ENCODE measurements at regions not wholly inside any gene's neighbourhood (a gene's known extent, or its start where the extent isn't known, plus 50 kb on each side); places are given as distances from the start of the nearest gene placed in this dataset.

DNA sequence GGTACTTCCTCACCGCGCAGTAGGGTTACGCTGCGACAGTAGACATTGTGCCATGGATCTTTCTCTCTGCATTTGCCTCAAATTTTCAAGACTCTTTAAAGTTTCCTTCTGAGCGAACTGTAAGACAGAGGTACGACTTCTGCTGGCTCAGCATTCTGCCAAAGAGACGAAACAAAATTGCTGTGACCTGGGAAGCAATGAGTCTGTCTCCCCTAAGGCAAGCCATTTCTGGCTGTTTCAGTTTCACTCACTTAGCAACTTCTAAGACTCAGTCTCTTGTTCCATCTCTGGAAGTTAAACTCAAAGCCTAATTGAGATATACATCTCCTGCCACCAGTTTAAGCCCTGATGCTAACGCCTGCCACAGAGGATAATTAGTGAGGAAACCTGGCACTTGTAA lies 510.9 kb upstream of the DAB1 start:
- SMC1A ChIA-PET (ENCODE audit: uncharacterized antibody, unreplicated experiment), result no interaction called here
- FAIRE-seq, result no peak
- no TSS peak for BruUV-seq (replicated peaks)
- H3K4me3 ChIP-seq, result no peak overlapping the region
- H3K4me1 ChIP-seq (ENCODE audit: control insufficient read depth, insufficient read depth, low read length), result no peaks in the 10 kb centered on the region
- RAD21 ChIA-PET (ENCODE audit: unreplicated experiment), result no interaction called here
- no peaks in the 10 kb centered on the region for H3K79me2 ChIP-seq (ENCODE audit: control insufficient read depth, insufficient read depth, low read length)
- in situ Hi-C loops (cut with MboI) (no loop called here), intact Hi-C loops (cut with micrococcal nuclease; ENCODE audit: unreplicated experiment) (no loop called here)
- H3K36me3 ChIP-seq (ENCODE audit: control insufficient read depth in 2 of 2, insufficient read depth in 2 of 2, low read length in 1 of 2), result no peaks in the 10 kb centered on the region
- POLR2A ChIA-PET, result no interaction called here
- H3K4me2 ChIP-seq (ENCODE audit: control insufficient read depth, insufficient read depth), result no peak overlapping the region
- H3K9ac ChIP-seq (ENCODE audit: control insufficient read depth, insufficient read depth, low read length), result no peak overlapping the region
- no peak overlapping the region for H2AFZ ChIP-seq (ENCODE audit: control insufficient read depth, low read depth, low read length)
- no peak for ATAC-seq
- no peaks in the 10 kb centered on the region for H4K20me1 ChIP-seq (ENCODE audit: control insufficient read depth, insufficient read depth)
- no peak overlapping the region for H3K27ac ChIP-seq (ENCODE audit: control insufficient read depth, insufficient read depth)
- no peaks in the 10 kb centered on the region for H3K27me3 ChIP-seq (replicated peaks in 1 of 2; ENCODE audit: control insufficient read depth in 2 of 2, insufficient read depth in 2 of 2, low read length in 1 of 2)
- no peaks in the 10 kb centered on the region for H3K9me3 ChIP-seq (replicated peaks; ENCODE audit: control insufficient read depth, insufficient read depth, low read length)
- 57% methylated on average over 8 of the region's 8 CpGs for WGBS (ENCODE audit: insufficient coverage, insufficient replicate concordance, low lambda C conversion rate, missing lambda C conversion rate)
- TF ChIP-seq HCFC1 (IDR thresholded peaks at IDR 0.05; ENCODE audit: low read length) (no peak), BRCA1 (IDR thresholded peaks at IDR 0.05; ENCODE audit: low read depth, low read length) (no peak), POLR2AphosphoS5 (IDR thresholded peaks at IDR 0.05; ENCODE audit: low read length) (no peak), GATAD2B (conservative IDR thresholded peaks at IDR 0.05; ENCODE audit: low read depth) (no peak), NFXL1 (IDR thresholded peaks at IDR 0.05; ENCODE audit: borderline replicate concordance) (no peak), NRF1 (conservative IDR thresholded peaks at IDR 0.05; ENCODE audit: low read depth, low read length) (no peak), ZNF622 (IDR thresholded peaks at IDR 0.05) (no peak), MTA3 (IDR thresholded peaks at IDR 0.05; ENCODE audit: borderline replicate concordance, low read length) (no peak), MYB (IDR thresholded peaks at IDR 0.05; ENCODE audit: borderline replicate concordance, low read depth, low read length) (no peak), HDAC2 (IDR thresholded peaks at IDR 0.05) (no peak), ZBTB11 (CRISPR knock-in tag; IDR thresholded peaks at IDR 0.05) (no peak), ZNF217 (IDR thresholded peaks at IDR 0.05) (no peak), PKNOX1 (IDR thresholded peaks at IDR 0.05) (no peak), YY1 (IDR thresholded peaks at IDR 0.05; ENCODE audit: low read depth, low read length) (no peak), MLLT1 (IDR thresholded peaks at IDR 0.05) (no peak), PBX3 (IDR thresholded peaks at IDR 0.05; ENCODE audit: insufficient replicate concordance, low read depth, low read length) (no peak), KAT2A (conservative IDR thresholded peaks at IDR 0.05; ENCODE audit: control insufficient read depth, low read depth, low read length) (no peak), FOXM1 (IDR thresholded peaks at IDR 0.05; ENCODE audit: low read depth, low read length) (no peak), TCF12 (IDR thresholded peaks at IDR 0.05; ENCODE audit: low read depth, low read length) (no peak)
- TF ChIP-seq, protein P1, sequence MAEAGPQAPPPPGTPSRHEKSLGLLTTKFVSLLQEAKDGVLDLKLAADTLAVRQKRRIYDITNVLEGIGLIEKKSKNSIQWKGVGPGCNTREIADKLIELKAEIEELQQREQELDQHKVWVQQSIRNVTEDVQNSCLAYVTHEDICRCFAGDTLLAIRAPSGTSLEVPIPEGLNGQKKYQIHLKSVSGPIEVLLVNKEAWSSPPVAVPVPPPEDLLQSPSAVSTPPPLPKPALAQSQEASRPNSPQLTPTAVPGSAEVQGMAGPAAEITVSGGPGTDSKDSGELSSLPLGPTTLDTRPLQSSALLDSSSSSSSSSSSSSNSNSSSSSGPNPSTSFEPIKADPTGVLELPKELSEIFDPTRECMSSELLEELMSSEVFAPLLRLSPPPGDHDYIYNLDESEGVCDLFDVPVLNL (IDR thresholded peaks at IDR 0.05; ENCODE audit: low read depth, low read length), result no peak
- CTCF ChIA-PET, result no interaction called here
- no peak for DNase-seq (ENCODE audit: low read depth, low spot score)

Measured in GM12878 (cell line).